Kidney (tissue), 13 donors: ENCODE measurements at regions not wholly inside any gene's neighbourhood (a gene's known extent, or its start where the extent isn't known, plus 50 kb on each side); places are given as distances from the start of the nearest gene placed in this dataset.

Experiments
- DNase-seq, 5 donors: peaks; one replicate each; pipeline ENCODE4 v3.0.0-alpha.2; 2013 to 2020
- FAIRE-seq: peaks from 2 replicates; lab custom pipeline; 2012; peaks lifted over from hg19 to GRCh38; lab: Jason Lieb, UNC
- H3K27ac ChIP-seq, 2 donors: one replicate each; pipeline ENCODE4 v1.7.0; 2013; ENCODE audit warnings: low read depth in 2 of 2, low read length in 2 of 2, inconsistent platforms in 1 of 2
- H3K27me3 ChIP-seq: one replicate; pipeline ENCODE4 v1.7.1; 2013; ENCODE audit warnings: low read length, inconsistent platforms; ENCODE audit not compliant: control insufficient read depth, insufficient read depth
- H3K36me3 ChIP-seq, 3 donors: one replicate each; pipeline versions ENCODE4 v1.7.0 to v1.7.1; 2013; ENCODE audit warnings: low read length in 3 of 3, control low read depth in 1 of 3, inconsistent platforms in 1 of 3; ENCODE audit not compliant: insufficient read depth in 3 of 3, control insufficient read depth in 2 of 3
- H3K4me1 ChIP-seq, 3 donors: one replicate each; pipeline versions ENCODE4 v1.7.0 to v1.7.1; 2013; ENCODE audit warnings: low read length in 3 of 3, inconsistent platforms in 1 of 3, low read depth in 1 of 3; ENCODE audit not compliant: control insufficient read depth in 2 of 3, insufficient read depth in 2 of 3
- H3K4me3 ChIP-seq, 3 donors: one replicate each; pipeline versions ENCODE4 v1.7.0 to v1.8.1; 2013; ENCODE audit warnings: low read length in 3 of 3, control low read depth in 1 of 3, inconsistent platforms in 1 of 3
- H3K9ac ChIP-seq, 3 donors: one replicate each; pipeline versions ENCODE4 v1.7.0 to v1.7.1; 2013; ENCODE audit warnings: low read length in 3 of 3, control low read depth in 1 of 3, inconsistent platforms in 1 of 3
- H3K9me3 ChIP-seq, 3 donors: one replicate each; pipeline versions ENCODE4 v1.7.0 to v1.7.1; 2013; ENCODE audit warnings: low read length in 3 of 3, control low read depth in 1 of 3, inconsistent platforms in 1 of 3; ENCODE audit not compliant: control insufficient read depth in 2 of 3, insufficient read depth in 1 of 3
- CTCF ChIP-seq: IDR thresholded peaks from 3 replicates; pipeline ENCODE4 v1.5.1; 2012; ENCODE audit warnings: mild to moderate bottlenecking, moderate library complexity, borderline replicate concordance; ENCODE audit not compliant: insufficient read depth; ENCODE audit errors: extremely low read depth
- intact Hi-C: fragments of 100-400 bp; cut with DNase I; formaldehyde crosslinking; loops from one replicate; pipeline ENCODE4 v1.11.1; 2022
- donor health status: control.
- donor health status: control.
- donor health status: control.
- donor health status: control.
- donor health status: control.
- donor health status: DM: yes; HTN: yes; CAD: no.
- donor health status: Normal renal cell carcinoma (clear cell type).

GRCh38 chr2:58721912-58722591 lies 480.9 kb upstream of the FANCL start:
- no peak overlapping the region for H3K4me3 ChIP-seq
- H3K9ac ChIP-seq, result no peak overlapping the region
- intact Hi-C loops, result no loop called here
- no peaks in the 10 kb centered on the region for H3K36me3 ChIP-seq
- H3K9me3 ChIP-seq, result no peaks in the 10 kb centered on the region
- no peak for FAIRE-seq
- no peaks in the 10 kb centered on the region for H3K27me3 ChIP-seq
- H3K4me1 ChIP-seq, result no peaks in the 10 kb centered on the region
- TF ChIP-seq CTCF, result no peak
- DNase-seq, result no peak
- H3K27ac ChIP-seq, result no peak overlapping the region

GRCh38 chr2:58720770-58721697 lies 479.9 kb upstream of the FANCL start:
- no peak overlapping the region for H3K4me3 ChIP-seq
- no peak overlapping the region for H3K27ac ChIP-seq
- no peaks in the 10 kb centered on the region for H3K4me1 ChIP-seq
- H3K27me3 ChIP-seq, result no peaks in the 10 kb centered on the region
- DNase-seq (no peak), FAIRE-seq (no peak)
- TF ChIP-seq CTCF, result no peak
- intact Hi-C loops, result no loop called here
- H3K9ac ChIP-seq, result no peak overlapping the region
- H3K9me3 ChIP-seq, result no peaks in the 10 kb centered on the region
- H3K36me3 ChIP-seq, result no peaks in the 10 kb centered on the region

GRCh38 chr2:58720033-58720769 lies 479.1 kb upstream of the FANCL start:
- Histone ChIP-seq H3K36me3 (no peaks in the 10 kb centered on the region), H3K4me1 (no peaks in the 10 kb centered on the region), H3K9ac (no peak overlapping the region), H3K4me3 (no peak overlapping the region), H3K27me3 (no peaks in the 10 kb centered on the region), H3K27ac (no peak overlapping the region), H3K9me3 (no peaks in the 10 kb centered on the region)
- no peak for DNase-seq
- intact Hi-C loops, result no loop called here
- TF ChIP-seq CTCF, result no peak
- no peak for FAIRE-seq
